HG03521 (cell line): ENCODE measurements at regions not wholly inside any gene's neighbourhood (a gene's known extent, or its start where the extent isn't known, plus 50 kb on each side); places are given as distances from the start of the nearest gene placed in this dataset.
"Not testable (repeated sequence)": the region's sequence is repeated elsewhere in the genome, so short reads cannot be mapped to it uniquely, and the experiment has no call there.

Experiments
- ATAC-seq: cut with Tn5 transposase; IDR thresholded peaks from one replicate; pipeline ENCODE4 v1.9.1; 2021; ENCODE audit warnings: mild to moderate bottlenecking, moderate library complexity; ENCODE audit not compliant: unreplicated experiment

- ATAC-seq: no peak
Observed at GRCh38 chr3:95673215-95673614, 1141.2 kb upstream of the EPHA6 start.

- ATAC-seq: no peak
Observed at GRCh38 chr3:95705786-95706418, 1108.5 kb upstream of the EPHA6 start.

GRCh38 chr3:95707268-95707667, 1107.1 kb upstream of the EPHA6 start:
- ATAC-seq: no peak

- ATAC-seq: no peak
Observed at GRCh38 chr3:95710684-95711083, 1103.7 kb upstream of the EPHA6 start.

GRCh38 chr3:95711789-95712188, 1102.6 kb upstream of the EPHA6 start:
- no peak for ATAC-seq

- no peak for ATAC-seq
Observed at GRCh38 chr3:95715128-95715527, 1099.3 kb upstream of the EPHA6 start.

GRCh38 chr3:95717048-95717447, 1097.3 kb upstream of the EPHA6 start:
- ATAC-seq: no peak

- ATAC-seq: no peak
Observed at GRCh38 chr3:95718168-95718567, 1096.2 kb upstream of the EPHA6 start.

- no peak for ATAC-seq
Observed at GRCh38 chr3:95719481-95719880, 1094.9 kb upstream of the EPHA6 start.

GRCh38 chr3:95721938-95722337, 1092.5 kb upstream of the EPHA6 start:
- peak; percentile 67 for ATAC-seq

- ATAC-seq: no peak
Observed at GRCh38 chr3:95725770-95726169, 1088.6 kb upstream of the EPHA6 start.

GRCh38 chr3:95731753-95732152, 1082.6 kb upstream of the EPHA6 start:
- no peak for ATAC-seq

GRCh38 chr3:95733336-95733735, 1081.1 kb upstream of the EPHA6 start:
- no peak for ATAC-seq

- ATAC-seq: no peak
Observed at GRCh38 chr3:95738045-95738444, 1076.3 kb upstream of the EPHA6 start.

- not testable (repeated sequence) for ATAC-seq
Observed at GRCh38 chr3:95744896-95745295, 1069.5 kb upstream of the EPHA6 start.

- no peak for ATAC-seq
Observed at GRCh38 chr3:95750097-95750496, 1064.3 kb upstream of the EPHA6 start.

- no peak for ATAC-seq
Observed at GRCh38 chr3:95751509-95751908, 1062.9 kb upstream of the EPHA6 start.

- no peak for ATAC-seq
Observed at GRCh38 chr3:95752199-95752598, 1062.2 kb upstream of the EPHA6 start.

- no peak for ATAC-seq
Observed at GRCh38 chr3:95758707-95759106, 1055.7 kb upstream of the EPHA6 start.

- ATAC-seq: no peak
Observed at GRCh38 chr3:95759614-95760301, 1054.6 kb upstream of the EPHA6 start.

- no peak for ATAC-seq
Observed at GRCh38 chr3:95775486-95776094, 1038.8 kb upstream of the EPHA6 start.

- no peak for ATAC-seq
Observed at GRCh38 chr3:95781598-95781997, 1032.8 kb upstream of the EPHA6 start.
